DMS114 treated with DMSO at 0.1 percent for 48 hours (cell line): ENCODE measurements at regions not wholly inside any gene's neighbourhood (a gene's known extent, or its start where the extent isn't known, plus 50 kb on each side); places are given as distances from the start of the nearest gene placed in this dataset.
"Not testable (repeated sequence)": the region's sequence is repeated elsewhere in the genome, so short reads cannot be mapped to it uniquely, and the experiment has no call there.

Experiments
- DNase-seq: peaks from one replicate; lab custom pipeline; 2025; ENCODE audit not compliant: unreplicated experiment; lab: John Stamatoyannopoulos, UW

- DNase-seq: no peak
These were observed 64.9 kb downstream of the FAM170A start for GRCh38 chr5:119694284-119694683.

DNA sequence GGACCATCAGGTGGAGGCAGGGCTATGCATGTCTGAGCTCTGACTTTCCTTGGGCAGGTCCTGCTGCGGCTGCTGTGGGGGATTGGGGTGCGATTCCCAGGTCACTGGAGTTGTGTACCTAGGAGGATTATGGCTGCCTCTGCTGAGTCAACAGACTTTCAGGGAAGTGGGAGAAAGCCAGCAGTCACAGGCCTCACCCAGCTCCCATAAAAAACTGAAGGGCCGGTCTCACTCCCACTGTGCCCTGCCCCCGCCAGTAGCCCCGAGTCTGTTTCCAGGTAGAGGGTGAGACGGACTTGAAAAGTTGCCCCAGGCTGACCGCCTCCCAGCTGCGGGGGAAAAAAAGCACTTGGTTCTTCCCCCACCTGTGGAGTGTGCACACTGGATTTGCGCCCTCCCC, 76.7 kb downstream of the FAM170A start:
- DNase-seq: no peak

DNA sequence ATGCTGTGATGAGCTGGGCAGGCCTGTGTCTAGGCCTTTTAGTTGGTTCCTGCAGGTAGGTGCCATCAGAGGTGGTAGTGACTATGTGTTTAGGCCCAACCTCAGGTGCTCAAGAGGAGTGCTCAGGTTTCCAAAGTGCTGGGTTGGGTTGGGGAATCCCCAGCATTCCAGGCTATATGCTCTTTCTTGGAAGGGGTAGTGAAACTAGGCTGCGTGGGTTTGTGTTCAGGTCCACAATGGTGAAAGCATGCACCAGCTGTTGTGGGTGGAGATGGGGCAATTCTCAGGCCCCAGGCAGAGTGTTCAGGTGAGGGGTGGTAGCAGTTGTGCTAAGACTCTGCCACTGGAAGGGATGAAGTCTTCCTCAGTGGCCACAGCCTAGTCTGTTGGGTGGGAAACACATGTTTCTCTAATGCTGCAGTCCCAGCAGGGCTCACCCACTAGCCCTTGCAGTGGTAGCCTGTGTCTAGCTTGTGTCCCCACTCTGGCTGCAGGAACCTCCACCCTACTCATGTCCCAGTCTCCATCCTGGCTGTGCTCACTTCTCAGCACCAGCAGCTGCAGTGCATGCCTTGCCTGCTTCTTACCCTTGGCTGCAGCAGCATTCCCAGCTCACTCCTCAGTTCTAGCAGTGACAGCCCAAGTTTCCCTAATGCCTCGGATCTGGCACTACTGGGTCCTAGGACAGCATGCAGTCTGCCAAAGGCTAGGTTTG, 78.9 kb downstream of the FAM170A start:
- no peak for DNase-seq

- DNase-seq: no peak
These were observed 92.4 kb downstream of the FAM170A start for GRCh38 chr5:119721775-119722174.

DNA sequence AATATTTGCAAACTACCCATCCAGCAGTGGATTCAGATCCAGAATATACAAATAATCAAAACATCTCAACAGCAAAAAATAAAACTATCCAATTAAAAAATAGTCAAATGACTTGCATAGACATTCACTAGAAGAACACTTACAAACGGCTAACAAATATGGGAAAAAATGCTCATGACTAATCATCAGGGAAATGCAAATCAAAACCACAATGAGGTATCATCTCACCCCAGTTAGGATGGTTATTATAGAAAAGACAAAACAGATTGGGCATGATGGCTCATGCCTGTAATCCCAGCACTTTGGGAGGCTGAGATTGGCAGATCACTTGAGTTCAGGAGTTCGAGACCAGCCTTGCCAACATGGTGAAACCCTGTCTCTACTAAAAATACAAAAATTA, 95.9 kb downstream of the FAM170A start:
- DNase-seq: not testable (repeated sequence)

DNA sequence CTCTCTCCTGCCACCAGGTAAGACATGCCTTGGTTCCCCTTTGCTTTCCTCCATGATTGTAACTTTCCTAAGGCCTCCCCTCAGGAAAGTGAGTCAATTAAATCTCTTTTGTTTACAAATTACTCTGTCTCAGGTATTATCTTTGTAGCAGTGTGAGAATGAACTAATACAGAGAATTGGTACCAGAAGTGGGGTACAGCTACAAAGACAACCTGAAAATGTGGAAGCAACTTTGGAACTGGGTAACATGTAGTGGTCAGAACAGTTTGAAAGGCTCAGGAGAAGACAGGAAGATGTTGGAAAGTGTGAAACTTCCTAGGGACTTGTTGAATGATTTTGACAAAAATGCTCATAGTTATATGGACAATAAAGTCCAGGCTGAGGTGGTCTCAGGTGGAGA, 97.2 kb downstream of the FAM170A start:
- DNase-seq: no peak

DNA sequence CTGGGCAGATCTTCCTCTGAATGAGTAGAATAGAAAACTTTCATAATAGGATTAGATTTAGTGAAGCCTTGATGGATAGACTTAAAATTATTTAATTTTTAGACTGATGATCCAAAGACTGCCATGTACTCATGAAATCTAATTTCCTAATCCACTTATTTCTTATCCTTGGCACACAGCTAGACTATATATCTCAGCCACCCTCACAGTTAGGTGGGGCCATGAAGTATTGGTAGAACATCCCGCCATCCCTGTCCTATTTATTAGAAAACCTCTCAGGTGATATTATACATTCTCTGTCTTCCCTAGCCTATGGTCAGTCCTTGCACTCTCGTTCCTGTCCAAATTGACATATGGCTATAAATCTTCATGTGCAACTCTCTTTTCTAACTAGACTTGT, 110.9 kb downstream of the FAM170A start:
- no peak for DNase-seq

DNA sequence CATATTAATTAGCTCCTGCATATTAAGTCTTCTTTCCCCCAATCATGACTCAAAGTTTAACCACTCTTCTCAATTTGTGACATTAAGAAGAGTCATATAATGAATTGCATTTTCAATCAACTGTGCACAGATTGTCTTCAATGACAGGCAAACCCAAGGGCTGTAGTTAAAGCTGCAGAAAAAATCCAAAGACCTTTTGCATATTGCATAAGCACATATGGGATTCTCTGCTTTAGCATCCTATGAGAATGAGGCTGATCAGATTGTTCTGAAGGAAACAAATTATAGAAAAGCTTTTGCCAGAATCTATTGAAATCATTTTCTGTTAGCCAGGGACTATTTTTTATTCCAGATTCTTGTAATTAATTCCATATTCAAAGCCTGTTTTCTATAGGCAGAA, 112.3 kb downstream of the FAM170A start:
- DNase-seq: no peak

DNA sequence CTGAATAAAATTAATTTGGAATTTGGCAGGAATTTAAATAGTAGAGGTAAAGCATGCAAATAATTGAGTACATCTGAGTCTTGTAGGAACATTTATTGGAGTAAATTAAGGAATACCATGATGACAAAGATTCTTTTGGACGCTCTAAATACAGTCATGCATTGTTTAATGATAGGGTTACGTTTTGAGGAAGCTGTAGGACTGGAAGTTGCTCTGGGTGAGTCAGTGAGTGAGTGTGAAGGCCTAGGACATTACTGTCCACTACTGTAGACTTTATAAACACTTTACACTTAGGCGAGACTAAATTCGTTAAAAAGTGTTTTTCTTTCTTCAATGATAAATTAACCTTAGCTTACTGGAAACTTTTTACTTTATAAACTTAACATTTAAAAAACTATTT, 113.0 kb downstream of the FAM170A start:
- DNase-seq: no peak

GRCh38 chr5:119743927-119744326, 114.6 kb downstream of the FAM170A start:
- peak; percentile 23 for DNase-seq

DNA sequence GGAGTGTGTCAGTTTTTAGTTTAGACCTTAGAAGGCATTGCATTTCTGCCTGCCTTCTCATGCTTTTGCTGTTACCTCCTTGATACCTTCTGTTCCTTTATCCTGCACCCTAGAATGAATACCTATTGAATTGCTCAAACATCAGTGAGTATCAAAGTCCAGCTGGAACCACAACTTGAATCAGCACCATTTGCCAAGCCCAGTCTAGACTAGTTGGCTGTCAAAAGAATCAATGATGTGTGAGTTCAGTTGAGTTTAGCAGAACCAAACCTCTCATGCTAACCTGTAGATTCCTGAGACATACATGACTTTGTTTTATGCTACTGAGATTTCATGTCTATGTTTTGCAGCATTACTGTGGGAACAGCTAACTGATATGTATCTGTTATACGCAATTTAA, 116.6 kb downstream of the FAM170A start:
- no peak for DNase-seq

GRCh38 chr5:119746984-119747383, 117.6 kb downstream of the FAM170A start:
- no peak for DNase-seq

DNA sequence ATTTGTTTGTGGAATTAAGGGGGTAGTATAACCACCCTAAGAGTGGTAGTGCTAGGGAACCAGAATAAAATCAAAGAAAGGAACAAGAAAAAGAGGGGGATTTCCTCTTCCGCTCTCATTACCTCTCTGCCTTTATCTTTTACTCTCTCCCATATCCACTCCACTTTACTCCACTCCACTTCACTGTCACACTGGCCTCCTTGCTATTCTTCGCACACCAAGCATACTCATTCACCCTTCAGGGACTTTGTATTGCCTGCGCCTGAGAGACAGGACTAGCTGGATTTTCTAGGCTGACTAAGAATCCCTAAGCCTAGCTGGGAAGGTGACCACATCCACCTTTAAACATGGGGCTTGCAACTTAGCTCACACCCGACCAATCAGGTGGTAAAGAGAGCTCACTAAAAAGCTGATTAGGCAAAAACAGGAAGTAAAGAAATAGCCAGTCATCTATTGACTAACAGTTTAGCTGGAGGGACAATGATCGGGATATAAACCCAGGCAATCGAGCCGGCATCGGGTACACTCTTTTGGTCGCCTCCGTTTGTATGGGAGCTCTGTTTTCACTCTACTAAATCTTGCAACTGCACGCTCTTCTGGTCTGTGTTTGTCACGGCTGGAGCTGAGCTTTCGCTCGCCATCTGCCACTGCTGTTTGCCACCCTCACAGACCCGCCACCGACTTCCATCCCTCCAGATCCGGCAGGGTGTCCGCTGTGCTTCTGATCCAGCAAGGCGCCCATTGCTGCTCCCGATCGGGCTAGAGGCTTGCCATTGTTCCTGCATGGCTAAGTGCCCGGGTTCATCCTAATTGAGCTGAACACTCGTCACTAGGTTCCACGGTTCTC, 121.8 kb downstream of the FAM170A start:
- DNase-seq: no peak

DNA sequence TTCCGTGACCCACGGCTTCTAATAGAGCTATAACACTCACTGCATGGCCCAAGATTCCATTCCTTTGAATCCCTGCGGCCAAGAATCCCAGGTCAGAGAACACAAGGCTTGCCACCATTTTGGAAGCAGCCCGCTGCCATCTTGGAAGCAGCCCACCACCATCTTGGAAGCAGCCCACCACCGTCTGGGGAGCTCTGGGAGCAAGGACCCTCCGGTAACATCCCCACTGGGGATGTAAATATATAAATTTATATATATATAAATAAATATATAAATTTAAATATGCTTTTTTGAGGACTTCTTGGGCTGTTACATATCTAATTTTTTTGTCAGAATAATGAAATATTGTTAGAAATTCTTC, 122.4 kb downstream of the FAM170A start:
- no peak for DNase-seq

DNA sequence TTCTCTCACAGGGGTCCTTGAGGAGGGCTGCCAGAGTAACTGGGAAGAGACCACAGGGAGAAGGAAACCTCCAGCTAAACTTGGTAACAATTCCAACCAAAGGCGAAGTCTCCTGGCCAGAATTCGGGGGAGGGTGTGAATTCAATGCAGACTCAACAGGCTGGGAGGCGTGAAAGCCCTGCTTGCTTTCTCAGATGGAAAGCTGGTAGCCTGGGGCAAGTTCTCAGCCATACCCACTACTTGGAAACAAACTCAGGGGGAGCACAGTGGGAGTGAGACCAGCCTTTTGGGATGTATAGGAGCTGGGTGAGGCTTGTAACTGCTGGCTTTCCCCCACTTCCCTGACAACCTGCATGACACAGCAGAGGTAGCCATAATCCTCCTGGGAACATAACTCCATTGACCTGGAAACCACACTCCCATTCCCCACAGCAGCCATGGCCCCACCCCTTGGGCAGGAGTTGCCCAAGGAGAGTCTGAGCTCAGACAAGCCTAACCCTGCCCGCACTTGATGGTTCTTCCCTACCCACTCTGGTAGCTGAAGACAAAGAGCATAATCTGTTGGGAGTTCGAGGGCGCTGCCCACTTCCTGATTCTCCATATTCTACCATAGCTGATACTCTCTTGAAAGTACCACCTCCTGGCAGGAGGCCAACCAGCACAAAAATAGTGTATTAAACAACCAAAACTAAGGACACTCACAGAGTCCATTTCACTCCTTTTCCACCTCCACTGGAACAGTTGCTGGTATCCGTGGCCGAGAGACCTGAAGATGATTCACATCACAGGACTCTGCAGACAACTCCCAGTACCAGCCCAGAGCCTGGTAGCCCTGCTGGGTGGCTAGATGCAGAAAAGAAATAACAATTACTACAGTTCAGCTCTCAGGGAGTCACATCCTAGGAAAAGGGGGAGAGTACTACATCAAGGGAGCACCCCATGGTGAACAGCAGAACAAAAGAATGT, 123.8 kb downstream of the FAM170A start:
- DNase-seq: no peak

- not testable (repeated sequence) for DNase-seq
These were observed 125.5 kb downstream of the FAM170A start for GRCh38 chr5:119754825-119755224.

GRCh38 chr5:119757276-119757675, 127.9 kb downstream of the FAM170A start:
- no peak for DNase-seq

- not testable (repeated sequence) for DNase-seq
These were observed 140.6 kb downstream of the FAM170A start for GRCh38 chr5:119769695-119770693.

GRCh38 chr5:119780145-119780544, 150.8 kb downstream of the FAM170A start:
- not testable (repeated sequence) for DNase-seq

DNA sequence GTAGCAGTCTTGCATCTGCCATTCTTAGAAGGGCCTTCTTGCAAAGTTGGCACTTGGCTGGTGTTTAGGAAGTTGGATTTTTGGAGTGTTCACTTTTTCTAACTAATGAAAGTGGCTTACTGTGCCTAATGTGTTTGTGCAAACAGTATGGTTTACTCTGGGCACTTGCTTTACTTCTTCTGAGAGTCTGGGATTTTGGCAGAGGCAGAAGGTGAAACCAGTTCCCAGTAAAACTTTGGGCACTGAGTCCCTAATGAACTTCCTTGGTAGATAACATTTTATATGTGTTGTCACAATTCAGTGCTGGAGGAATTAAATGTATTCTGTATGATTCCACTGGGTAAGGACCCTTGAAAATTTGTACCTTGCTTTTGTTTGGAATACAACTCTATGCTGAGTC, 155.7 kb downstream of the FAM170A start:
- DNase-seq: no peak
